ENCODE measurements at regions not wholly inside any gene's neighbourhood (a gene's known extent, or its start where the extent isn't known, plus 50 kb on each side); places are given as distances from the start of the nearest gene placed in this dataset.

DNA sequence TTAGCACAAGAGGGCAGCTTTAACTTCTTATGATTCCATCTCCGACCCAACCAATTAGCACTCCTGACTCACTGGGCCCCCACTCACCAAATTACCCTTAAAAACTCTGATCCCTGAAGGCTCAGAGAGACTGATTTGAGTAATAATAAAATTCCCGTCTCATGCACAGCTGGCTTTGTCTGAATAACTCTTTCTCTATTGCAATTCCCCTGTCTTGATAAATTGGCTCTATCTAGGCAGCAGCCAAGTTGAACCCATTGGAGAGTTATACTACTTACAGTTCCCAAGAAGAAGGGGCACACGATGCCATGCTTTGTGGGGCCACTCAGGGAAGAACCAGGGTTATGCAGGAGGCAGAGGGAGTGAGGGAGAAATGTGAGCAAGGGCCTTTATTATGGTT, 632.8 kb downstream of the TSN start:
- Histone ChIP-seq H3K23me2 (ENCODE audit: low read depth, low read length) (no peaks in the 10 kb centered on the region), H3K79me2 (ENCODE audit: control insufficient read depth in 1 of 2, insufficient read depth in 2 of 2, low read length in 2 of 2) (no peaks in the 10 kb centered on the region), H2AK5ac (ENCODE audit: low read depth, low read length) (no peak overlapping the region), H4K5ac (ENCODE audit: insufficient read length, low read depth, low read length) (no peak overlapping the region), H4K8ac (ENCODE audit: extremely low read depth, insufficient read depth, low read length) (no peak overlapping the region), H2BK12ac (ENCODE audit: low read depth, low read length) (no peak overlapping the region), H3K4me2 (ENCODE audit: insufficient read depth in 1 of 2, low read depth in 2 of 2, low read length in 2 of 2) (no peak overlapping the region), H2AFZ (ENCODE audit: low read length) (no peak overlapping the region), H4K91ac (replicated peaks; ENCODE audit: insufficient read length, low read length) (no peak overlapping the region), H3K27me3 (replicated peaks in 1 of 4; ENCODE audit: control insufficient read depth in 3 of 4, extremely low read depth in 1 of 4, insufficient read depth in 3 of 4, low read length in 3 of 4) (no peaks in the 10 kb centered on the region), H2BK120ac (replicated peaks; ENCODE audit: low read depth, low read length) (no peak overlapping the region), H2BK5ac (ENCODE audit: low read depth, low read length) (no peak overlapping the region), H3K79me1 (ENCODE audit: low read depth, low read length) (no peaks in the 10 kb centered on the region), H3K4ac (replicated peaks; ENCODE audit: insufficient read length, low read depth, low read length) (no peak overlapping the region), H3K18ac (ENCODE audit: extremely low read depth, low read length) (no peak overlapping the region), H3K9me3 (ENCODE audit: insufficient read depth in 2 of 2, low read depth in 1 of 2, low read length in 1 of 2) (0 out of 4 replicates have a peak, but pooled peaks cover 0 to 3% of the 10 kb centered on the region in 2 experiments), H3K36me3 (ENCODE audit: control insufficient read depth in 2 of 4, insufficient read depth in 4 of 4, low read length in 3 of 4) (no peaks in the 10 kb centered on the region), H3K9ac (replicated peaks in 1 of 4; ENCODE audit: extremely low read depth in 1 of 4, low read depth in 3 of 4, low read length in 3 of 4) (no peak overlapping the region), H3K23ac (ENCODE audit: insufficient read length) (no peak overlapping the region), H3K14ac (ENCODE audit: insufficient read length) (no peak overlapping the region), H3K27ac (ENCODE audit: low read depth, low read length) (no peak overlapping the region), H4K20me1 (replicated peaks in 1 of 2; ENCODE audit: control insufficient read depth in 1 of 2, insufficient read depth in 2 of 2, low read length in 2 of 2) (no peaks in the 10 kb centered on the region), H3K4me3 (ENCODE audit: extremely low read depth in 1 of 4, insufficient read depth in 2 of 4, low read depth in 3 of 4, low read length in 4 of 4) (no peak overlapping the region), H2BK15ac (ENCODE audit: low read length) (no peak overlapping the region), H3K4me1 (replicated peaks in 1 of 4; ENCODE audit: control insufficient read depth in 3 of 4, insufficient read depth in 4 of 4, low read length in 3 of 4) (no peaks in the 10 kb centered on the region), H3K56ac (replicated peaks; ENCODE audit: insufficient read length, low read depth, low read length) (no peak overlapping the region), H2BK20ac (ENCODE audit: low read length) (no peak overlapping the region)
- DNase-seq (ENCODE audit: low read depth in 1 of 2, low spot score in 2 of 2) (no peak), FAIRE-seq (no peak)
- ChIA-PET POLR2A (ENCODE audit: partially characterized antibody) (no interaction called here), CTCF (ENCODE audit: partially characterized antibody) (no interaction called here)
- 86% methylated on average over 3 of the region's 3 CpGs; no CpG with 5 or more reads in 1 of the 2 experiments for WGBS, 2 experiments (ENCODE audit: extremely low coverage in 1 of 2, insufficient coverage in 1 of 2, insufficient read length in 1 of 2, insufficient replicate concordance in 2 of 2, low coverage in 1 of 2, low lambda C conversion rate in 2 of 2, missing lambda C conversion rate in 1 of 2)
- TF ChIP-seq, protein P1, sequence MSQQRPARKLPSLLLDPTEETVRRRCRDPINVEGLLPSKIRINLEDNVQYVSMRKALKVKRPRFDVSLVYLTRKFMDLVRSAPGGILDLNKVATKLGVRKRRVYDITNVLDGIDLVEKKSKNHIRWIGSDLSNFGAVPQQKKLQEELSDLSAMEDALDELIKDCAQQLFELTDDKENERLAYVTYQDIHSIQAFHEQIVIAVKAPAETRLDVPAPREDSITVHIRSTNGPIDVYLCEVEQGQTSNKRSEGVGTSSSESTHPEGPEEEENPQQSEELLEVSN (IDR thresholded peaks at IDR 0.05) = no peak
- TF ChIP-seq SAP30 (IDR thresholded peaks at IDR 0.05; ENCODE audit: insufficient read depth, insufficient replicate concordance, low read length) = no peak
- TF ChIP-seq ATF2 (IDR thresholded peaks at IDR 0.05; ENCODE audit: low read length) = no peak
- TF ChIP-seq CBX8 (IDR thresholded peaks at IDR 0.05; ENCODE audit: borderline replicate concordance, low read depth, low read length) = no peak
- no peak for TF ChIP-seq NANOG (IDR thresholded peaks at IDR 0.05; ENCODE audit: insufficient read depth, low read depth, low read length, poor library complexity, severe bottlenecking)
- no peak for TF ChIP-seq TAF1 (IDR thresholded peaks at IDR 0.05; ENCODE audit: low read depth, low read length)
- no peak for TF ChIP-seq EZH2 (IDR thresholded peaks at IDR 0.05; ENCODE audit: low read depth, low read length, severe bottlenecking)
- TF ChIP-seq SP2 (IDR thresholded peaks at IDR 0.05; ENCODE audit: low read length) = no peak
- no peak for TF ChIP-seq CREB1 (IDR thresholded peaks at IDR 0.05)
- TF ChIP-seq ZNF274 (IDR thresholded peaks at IDR 0.05; ENCODE audit: borderline replicate concordance, extremely low read depth, low read length) = no peak
- no peak for TF ChIP-seq KDM5A (IDR thresholded peaks at IDR 0.05; ENCODE audit: low read length)
- TF ChIP-seq HDAC2 (IDR thresholded peaks at IDR 0.05; ENCODE audit: borderline replicate concordance in 1 of 2, low read depth in 2 of 2, low read length in 2 of 2) = no peak
